SK-N-MC (cell line): ENCODE measurements at regions not wholly inside any gene's neighbourhood (a gene's known extent, or its start where the extent isn't known, plus 50 kb on each side); places are given as distances from the start of the nearest gene placed in this dataset.
"Not testable (repeated sequence)": the region's sequence is repeated elsewhere in the genome, so short reads cannot be mapped to it uniquely, and the experiment has no call there.

Source experiments
- DNase-seq: peaks from one replicate; pipeline ENCODE4 v3.0.0-alpha.2; 2011; ENCODE audit warnings: low read depth, low spot score
- H3K27ac ChIP-seq: fragments of 200-600 bp; sonication (generic); 2 replicates; pipeline ENCODE4 v1.5.1; 2016; ENCODE audit warnings: mixed run types
- H3K36me3 ChIP-seq: fragments of 200-600 bp; sonication (generic); 2 replicates; pipeline ENCODE4 v1.6.1; 2017; ENCODE audit warnings: antibody characterized with exemption, low read length, mixed read lengths; ENCODE audit not compliant: insufficient read depth
- H3K4me3 ChIP-seq: fragments of 200-600 bp; sonication (generic); 2 replicates; pipeline ENCODE4 v1.5.1; 2016
- H3K9ac ChIP-seq: fragments of 200-600 bp; sonication (generic); 2 replicates; pipeline ENCODE4 v1.8.0; 2017; ENCODE audit warnings: mixed run types, mixed read lengths; ENCODE audit not compliant: insufficient read length
- H3K9me3 ChIP-seq: fragments of 200-600 bp; sonication (generic); 2 replicates; pipeline ENCODE4 v1.6.1; 2017; ENCODE audit warnings: low read depth, mild to moderate bottlenecking, antibody characterized with exemption, low read length, moderate library complexity, mixed read lengths
- EZH2 ChIP-seq: fragments of 200-600 bp; sonication (generic); IDR thresholded peaks from one replicate; pipeline ENCODE4 v1.6.1; 2017; ENCODE audit warnings: antibody characterized with exemption
- FOXP2 ChIP-seq: optimal IDR thresholded peaks from 2 replicates; pipeline ENCODE3; 2011; ENCODE audit warnings: mild to moderate bottlenecking, moderate library complexity; ENCODE audit not compliant: insufficient read depth; ENCODE audit errors: extremely low read length, control extremely low read depth
- POLR2AphosphoS5 ChIP-seq: IDR thresholded peaks from 2 replicates; pipeline ENCODE4 v1.6.1; 2012; ENCODE audit warnings: mild to moderate bottlenecking, low read depth, low read length, borderline replicate concordance

- Histone ChIP-seq H3K4me3 (no peak overlapping the region), H3K36me3 (no peaks in the 10 kb centered on the region), H3K9me3 (no peaks in the 10 kb centered on the region), H3K9ac (no peak overlapping the region), H3K27ac (no peak overlapping the region)
- TF ChIP-seq EZH2 (no peak), POLR2AphosphoS5 (no peak), FOXP2 (no peak)
- no peak for DNase-seq
Measured at GRCh38 chr10:45246522-45246921, 68.9 kb downstream of the OR13A1 start.

GRCh38 chr10:45249978-45250693 lies 65.3 kb downstream of the OR13A1 start:
- Histone ChIP-seq H3K9me3 (no peaks in the 10 kb centered on the region), H3K27ac (no peak overlapping the region), H3K4me3 (no peak overlapping the region), H3K36me3 (no peaks in the 10 kb centered on the region), H3K9ac (no peak overlapping the region)
- peak; percentile 22 for DNase-seq
- no peak for TF ChIP-seq EZH2
- no peak for TF ChIP-seq POLR2AphosphoS5
- no peak for TF ChIP-seq FOXP2

GRCh38 chr10:45250694-45251075 lies 64.7 kb downstream of the OR13A1 start:
- H3K9ac ChIP-seq, DNase-seq, H3K4me3 ChIP-seq: not testable (repeated sequence)

More at GRCh38 chr10:45250694-45251075, 64.7 kb downstream of the OR13A1 start:
- not testable (repeated sequence) for H3K36me3 ChIP-seq, H3K9me3 ChIP-seq, H3K27ac ChIP-seq
